Astrocyte of the cerebellum (primary cell): ENCODE measurements at regions not wholly inside any gene's neighbourhood (a gene's known extent, or its start where the extent isn't known, plus 50 kb on each side); places are given as distances from the start of the nearest gene placed in this dataset.

Experiments
- DNase-seq: peaks from one replicate; pipeline ENCODE4 v3.0.0-alpha.2; 2011; ENCODE audit warnings: low read depth
- H3K4me3 ChIP-seq: 2 replicates; pipeline ENCODE4 v1.5.1; 2011; ENCODE audit warnings: mild to moderate bottlenecking, low read depth, low read length, moderate library complexity
- in situ Hi-C: cut with HindIII; loops from 2 replicates; pipeline ENCODE4 v1.10.0; 2017; ENCODE audit warnings: low sequenced_read_pairs
- TF ChIP-seq, protein P1 (sequence below): IDR thresholded peaks from 2 replicates; pipeline ENCODE4 v1.5.1; 2012; ENCODE audit warnings: low read length, low read depth, moderate library complexity, mild to moderate bottlenecking; ENCODE audit errors: missing control alignments

DNA sequence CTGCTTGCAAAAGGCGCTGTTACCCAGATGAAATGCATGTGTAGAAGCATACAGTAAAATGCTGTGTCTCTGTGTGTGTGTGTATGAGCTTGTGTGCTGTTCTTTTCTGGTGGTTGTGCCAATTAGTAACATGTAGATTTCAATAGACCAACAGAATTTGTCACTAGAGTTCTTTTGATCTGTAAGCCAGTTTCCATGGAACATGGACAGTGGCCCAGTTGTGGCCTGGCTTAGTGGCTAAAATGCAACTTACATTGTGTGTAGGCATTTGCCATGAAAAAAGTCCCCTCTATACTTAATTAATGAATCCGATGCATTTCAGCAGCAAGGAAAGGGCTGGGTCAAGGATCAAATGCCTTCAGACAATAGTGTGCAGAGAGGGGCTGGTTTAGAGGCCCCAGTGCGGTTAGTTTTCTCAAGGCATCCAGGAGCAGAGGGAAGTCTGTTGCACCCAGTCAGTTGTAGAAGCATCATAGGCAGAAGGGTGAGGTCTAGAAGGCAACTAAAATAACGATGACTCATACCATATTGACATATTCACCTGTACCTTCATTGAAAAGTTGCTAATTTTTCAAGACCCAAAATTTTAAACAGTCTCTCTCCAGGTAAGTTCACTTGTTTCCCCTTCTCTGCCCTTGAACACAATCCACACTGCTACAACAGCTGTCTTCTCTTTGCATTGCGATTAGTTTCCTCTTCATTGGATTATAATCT lies 366.9 kb upstream of the SPRED2 start:
- no peak overlapping the region for H3K4me3 ChIP-seq
- TF ChIP-seq, protein P1, sequence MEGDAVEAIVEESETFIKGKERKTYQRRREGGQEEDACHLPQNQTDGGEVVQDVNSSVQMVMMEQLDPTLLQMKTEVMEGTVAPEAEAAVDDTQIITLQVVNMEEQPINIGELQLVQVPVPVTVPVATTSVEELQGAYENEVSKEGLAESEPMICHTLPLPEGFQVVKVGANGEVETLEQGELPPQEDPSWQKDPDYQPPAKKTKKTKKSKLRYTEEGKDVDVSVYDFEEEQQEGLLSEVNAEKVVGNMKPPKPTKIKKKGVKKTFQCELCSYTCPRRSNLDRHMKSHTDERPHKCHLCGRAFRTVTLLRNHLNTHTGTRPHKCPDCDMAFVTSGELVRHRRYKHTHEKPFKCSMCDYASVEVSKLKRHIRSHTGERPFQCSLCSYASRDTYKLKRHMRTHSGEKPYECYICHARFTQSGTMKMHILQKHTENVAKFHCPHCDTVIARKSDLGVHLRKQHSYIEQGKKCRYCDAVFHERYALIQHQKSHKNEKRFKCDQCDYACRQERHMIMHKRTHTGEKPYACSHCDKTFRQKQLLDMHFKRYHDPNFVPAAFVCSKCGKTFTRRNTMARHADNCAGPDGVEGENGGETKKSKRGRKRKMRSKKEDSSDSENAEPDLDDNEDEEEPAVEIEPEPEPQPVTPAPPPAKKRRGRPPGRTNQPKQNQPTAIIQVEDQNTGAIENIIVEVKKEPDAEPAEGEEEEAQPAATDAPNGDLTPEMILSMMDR: no peak
- in situ Hi-C loops: no loop called here
- DNase-seq: no peak

DNA sequence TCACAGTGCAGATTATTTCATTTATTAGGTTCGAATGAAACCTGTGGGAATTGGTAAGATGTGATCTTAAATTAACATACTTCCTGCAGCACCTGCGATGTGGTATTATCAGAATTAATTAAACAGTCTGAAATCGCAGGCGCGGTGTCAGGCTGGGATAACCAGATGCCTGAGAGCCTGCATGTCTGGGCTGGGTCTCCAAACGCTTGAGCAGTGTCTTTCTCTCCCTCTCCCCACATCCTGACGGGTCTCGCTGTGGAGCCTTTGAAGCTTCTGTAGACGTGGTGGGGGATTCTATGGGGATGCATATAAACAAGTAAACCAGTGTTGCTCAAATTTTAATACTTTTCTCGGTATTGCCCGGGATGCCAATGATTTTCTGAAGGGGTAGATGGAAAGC lies 366.2 kb upstream of the SPRED2 start:
- in situ Hi-C loops: no loop called here
- H3K4me3 ChIP-seq: no peak overlapping the region
- TF ChIP-seq, protein P1: no peak
- DNase-seq: no peak

DNA sequence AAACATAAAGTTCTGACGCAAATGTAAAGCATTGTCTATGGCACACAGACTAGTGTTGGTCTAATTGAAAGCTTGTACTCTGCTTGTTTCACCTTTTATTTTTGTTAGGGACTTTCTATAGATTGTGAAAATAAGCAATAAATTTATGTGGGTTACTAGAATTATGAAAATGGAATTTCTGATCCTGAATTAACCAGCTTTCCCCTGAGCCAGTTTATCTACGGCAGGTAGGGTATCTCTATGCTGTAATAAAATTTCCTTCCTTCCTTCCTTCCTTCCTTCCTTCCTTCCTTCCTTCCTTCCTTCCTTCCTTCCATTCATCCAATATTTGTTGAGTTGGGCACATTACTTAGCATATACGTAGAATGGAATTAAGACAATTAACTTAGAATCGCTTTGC lies 362.6 kb upstream of the SPRED2 start:
- H3K4me3 ChIP-seq: no peak overlapping the region
- no peak for DNase-seq
- TF ChIP-seq, protein P1: no peak
- in situ Hi-C loops: no loop called here

DNA sequence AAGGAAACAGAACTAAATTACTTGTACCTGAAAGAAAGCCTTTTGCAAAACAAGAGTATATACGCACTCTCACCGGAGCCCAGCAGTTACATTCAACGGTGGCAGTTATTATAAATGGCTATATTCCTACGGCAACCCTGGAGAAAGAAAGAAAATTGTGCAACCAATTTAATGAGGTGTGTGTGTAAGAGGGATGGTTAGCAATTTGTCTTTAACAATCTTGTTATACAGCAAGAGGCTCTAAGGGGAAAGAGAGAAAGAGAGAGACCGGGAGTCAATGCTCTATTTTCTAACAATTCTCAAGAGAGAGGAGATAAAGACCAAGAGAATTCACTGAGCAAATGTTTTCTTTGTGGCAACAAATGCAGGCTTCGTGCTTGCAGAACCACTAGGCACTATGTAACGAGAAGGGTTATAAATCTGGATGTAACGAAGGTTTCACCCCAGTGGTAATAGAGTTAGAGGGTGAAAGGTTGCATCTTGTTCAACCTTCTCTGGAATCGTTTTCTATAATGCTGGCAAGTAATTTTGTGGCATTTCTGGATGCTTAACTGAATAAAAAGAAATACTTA lies 359.1 kb upstream of the SPRED2 start:
- no peak for DNase-seq
- H3K4me3 ChIP-seq: no peak overlapping the region
- in situ Hi-C loops: no loop called here
- TF ChIP-seq, protein P1: no peak

DNA sequence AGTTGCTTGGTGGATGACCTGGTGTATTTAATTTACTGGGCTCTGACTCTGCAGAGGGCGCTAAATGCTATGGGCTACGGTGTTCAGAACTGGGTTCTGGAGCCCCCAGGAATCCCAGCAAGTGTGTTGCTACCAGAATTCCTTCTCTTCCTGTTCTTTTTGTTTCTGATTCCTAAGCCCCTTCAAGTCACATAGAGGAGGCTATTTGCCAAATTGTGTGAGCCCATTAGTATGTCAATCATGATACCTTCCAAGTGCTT lies 358.2 kb upstream of the SPRED2 start:
- in situ Hi-C loops: no loop called here
- TF ChIP-seq, protein P1: no peak
- H3K4me3 ChIP-seq: no peak overlapping the region
- no peak for DNase-seq

DNA sequence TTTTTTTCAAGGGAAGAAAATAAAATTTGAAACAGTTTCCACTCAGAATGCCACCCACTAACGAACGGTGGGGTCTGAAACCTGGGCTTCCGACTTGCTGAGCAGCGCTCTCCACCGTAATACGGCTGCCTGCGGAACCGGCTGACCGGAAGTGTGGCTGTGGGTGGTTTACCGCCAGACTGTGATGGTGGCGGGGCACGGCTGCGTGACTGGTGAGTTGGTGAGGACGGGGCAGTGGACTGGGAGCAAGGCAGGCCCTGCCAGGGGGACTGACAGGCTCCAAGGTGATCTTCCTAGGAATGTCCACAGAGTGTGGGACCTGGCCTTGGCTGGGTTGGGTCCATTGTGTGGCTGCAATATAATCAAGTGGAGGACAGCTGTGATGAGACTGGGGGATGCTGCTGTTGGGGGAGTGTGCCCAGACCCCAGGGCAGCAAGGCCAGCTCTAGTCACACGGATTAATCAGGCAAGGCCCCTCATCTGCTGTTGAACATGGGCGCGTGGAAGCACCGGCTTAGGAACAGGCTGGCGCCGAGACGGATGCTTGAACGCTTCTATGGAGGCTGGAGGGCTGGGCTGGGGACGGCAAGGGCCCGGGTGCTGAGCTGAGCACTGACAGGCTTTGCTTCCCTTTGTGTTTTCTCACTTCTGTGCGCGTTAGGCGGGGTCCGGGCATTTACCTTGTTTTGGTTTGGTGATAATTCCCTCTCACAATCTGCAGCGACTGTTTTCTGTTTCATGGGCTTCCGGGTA lies 357.7 kb upstream of the SPRED2 start:
- DNase-seq: no peak
- TF ChIP-seq, protein P1: no peak
- no peak overlapping the region for H3K4me3 ChIP-seq
- in situ Hi-C loops: no loop called here
